GM12873 (cell line): ENCODE measurements at regions not wholly inside any gene's neighbourhood (a gene's known extent, or its start where the extent isn't known, plus 50 kb on each side); places are given as distances from the start of the nearest gene placed in this dataset.

ENCODE experiments used
- TF ChIP-seq, protein P1 (sequence below): IDR thresholded peaks from 2 replicates; pipeline ENCODE4 v1.5.1; 2012; ENCODE audit warnings: low read depth, mild to moderate bottlenecking, moderate library complexity, low read length, control low read depth; ENCODE audit not compliant: insufficient read depth; ENCODE audit errors: missing control alignments

DNA sequence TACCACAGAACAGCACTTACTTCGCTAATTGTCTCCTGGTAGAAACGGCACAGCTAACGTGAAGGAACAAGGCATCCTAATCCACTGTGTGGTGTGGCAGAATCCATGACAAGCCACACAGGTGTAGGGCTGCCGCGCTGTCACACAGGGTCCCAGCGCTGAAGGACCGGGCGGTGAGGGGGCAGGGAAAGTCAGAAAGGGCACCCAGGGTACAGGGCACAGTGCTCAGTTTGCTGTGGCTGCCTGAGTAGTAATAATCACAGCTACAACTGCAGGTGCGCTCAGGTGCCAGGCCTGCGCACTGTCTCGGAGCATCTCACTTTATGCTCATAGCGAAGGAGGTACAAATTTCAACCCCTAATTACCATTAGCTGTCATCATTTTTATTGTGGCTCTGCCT lies 55.2 kb upstream of the CAB39 start:
- TF ChIP-seq, protein P1, sequence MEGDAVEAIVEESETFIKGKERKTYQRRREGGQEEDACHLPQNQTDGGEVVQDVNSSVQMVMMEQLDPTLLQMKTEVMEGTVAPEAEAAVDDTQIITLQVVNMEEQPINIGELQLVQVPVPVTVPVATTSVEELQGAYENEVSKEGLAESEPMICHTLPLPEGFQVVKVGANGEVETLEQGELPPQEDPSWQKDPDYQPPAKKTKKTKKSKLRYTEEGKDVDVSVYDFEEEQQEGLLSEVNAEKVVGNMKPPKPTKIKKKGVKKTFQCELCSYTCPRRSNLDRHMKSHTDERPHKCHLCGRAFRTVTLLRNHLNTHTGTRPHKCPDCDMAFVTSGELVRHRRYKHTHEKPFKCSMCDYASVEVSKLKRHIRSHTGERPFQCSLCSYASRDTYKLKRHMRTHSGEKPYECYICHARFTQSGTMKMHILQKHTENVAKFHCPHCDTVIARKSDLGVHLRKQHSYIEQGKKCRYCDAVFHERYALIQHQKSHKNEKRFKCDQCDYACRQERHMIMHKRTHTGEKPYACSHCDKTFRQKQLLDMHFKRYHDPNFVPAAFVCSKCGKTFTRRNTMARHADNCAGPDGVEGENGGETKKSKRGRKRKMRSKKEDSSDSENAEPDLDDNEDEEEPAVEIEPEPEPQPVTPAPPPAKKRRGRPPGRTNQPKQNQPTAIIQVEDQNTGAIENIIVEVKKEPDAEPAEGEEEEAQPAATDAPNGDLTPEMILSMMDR: no peak

DNA sequence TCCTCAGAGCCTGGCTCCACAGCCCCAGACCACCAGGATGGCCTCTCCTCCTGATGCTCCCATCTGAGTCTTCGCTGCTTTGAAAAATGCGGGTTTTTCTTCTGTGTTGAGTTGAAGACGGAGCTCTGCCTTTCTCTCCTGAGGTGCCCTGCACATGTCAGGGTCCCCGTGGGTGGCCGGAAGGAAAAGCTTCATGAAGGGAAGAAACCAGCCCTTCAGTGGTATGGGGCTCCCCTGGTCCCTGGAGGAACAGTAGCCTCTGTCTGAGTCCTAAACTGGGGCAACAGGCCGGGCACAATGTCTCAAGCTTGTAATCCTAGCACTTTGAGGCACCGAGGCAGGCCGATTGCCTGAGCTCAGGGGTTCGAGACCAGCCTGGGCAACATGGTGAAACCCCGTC lies 54.7 kb upstream of the CAB39 start:
- TF ChIP-seq, protein P1: no peak

DNA sequence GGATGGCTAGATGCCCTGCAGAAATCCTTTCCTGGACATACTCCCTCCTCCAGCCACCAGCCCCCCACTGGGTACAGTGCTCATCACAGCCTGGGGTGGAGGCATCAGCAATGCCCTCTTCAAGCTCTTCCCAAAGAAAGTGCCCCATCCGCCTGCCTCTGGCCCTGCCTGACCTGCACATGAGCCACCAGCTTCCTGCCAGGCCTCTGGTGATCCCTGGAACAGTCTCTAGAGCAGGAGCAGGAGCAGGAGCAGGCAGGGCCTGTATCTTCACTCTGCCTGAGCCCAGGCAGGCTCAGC lies 54.1 kb upstream of the CAB39 start:
- TF ChIP-seq, protein P1: no peak

DNA sequence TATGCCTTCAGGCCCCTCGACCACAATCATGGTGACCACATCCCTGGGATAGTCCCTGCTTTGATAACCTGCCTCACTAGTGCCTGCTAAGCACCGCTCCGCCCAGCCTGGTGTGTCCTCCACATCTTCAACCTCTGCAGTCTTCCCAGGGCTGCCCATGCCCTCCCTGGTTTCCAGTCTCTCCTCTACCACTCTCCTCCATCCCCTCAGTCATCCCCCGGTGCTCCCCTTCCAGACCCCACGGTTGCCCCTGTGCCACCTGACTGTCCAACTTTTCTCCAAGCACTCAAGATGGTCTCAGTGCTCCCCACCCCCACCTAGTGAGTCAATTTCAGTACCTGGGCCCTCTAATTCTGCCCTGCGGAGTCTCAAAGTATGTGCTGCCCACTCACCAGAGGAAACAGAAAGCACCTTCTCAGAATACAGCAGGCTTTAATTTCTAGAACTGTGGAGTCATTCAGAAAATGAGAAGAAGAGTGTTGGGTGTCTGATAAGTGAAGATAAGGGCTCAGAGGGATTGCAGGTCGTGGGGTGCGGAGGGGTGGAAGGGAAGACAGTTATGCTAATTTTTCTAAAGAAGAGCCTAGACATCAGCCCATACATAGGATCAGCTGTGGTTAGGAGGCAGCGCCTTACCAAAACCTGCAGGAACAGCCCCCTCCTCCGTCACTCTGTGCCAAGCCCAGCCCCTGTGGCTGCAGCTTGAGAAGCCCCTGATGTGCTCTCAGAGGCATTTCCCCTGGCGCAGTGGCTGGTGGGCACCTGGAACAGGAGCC lies 53.6 kb upstream of the CAB39 start:
- TF ChIP-seq, protein P1: no peak

DNA sequence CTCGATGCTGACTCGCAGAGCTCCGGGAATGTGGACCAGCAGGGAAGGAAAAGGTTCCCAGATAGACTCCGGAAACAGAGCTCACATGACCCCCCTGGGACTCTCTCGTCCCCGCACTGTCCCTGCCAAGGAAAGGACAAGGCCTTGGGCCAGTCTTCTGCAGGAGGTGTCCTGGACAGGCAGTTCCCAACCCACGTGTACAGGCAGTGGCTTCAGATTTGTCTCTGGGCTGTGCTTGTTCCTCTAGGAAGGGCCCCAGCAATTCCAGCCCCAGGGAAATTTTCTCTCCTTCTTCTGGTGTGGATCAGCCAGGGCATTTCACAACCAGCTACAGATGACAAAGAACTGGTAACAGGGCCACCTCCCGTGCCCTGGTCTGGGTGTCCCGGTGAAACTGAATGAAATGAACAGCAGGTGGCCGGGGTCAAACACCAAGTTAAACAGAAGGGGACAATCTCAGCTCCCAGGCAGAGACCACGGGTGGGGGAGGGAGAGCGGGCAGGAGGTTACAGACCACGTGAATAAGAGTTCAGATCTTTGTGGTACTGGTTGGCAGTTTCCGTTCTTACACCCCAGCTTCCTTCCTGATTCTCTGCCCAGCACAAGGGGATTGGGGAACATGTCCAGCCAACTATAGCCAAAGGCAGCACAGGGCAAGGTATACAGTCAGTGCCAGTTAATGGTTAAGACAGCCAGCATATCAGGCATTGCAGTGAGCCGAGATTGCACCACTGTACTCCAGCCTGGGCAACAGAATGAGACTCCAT lies 52.2 kb upstream of the CAB39 start:
- TF ChIP-seq, protein P1: peak; percentile 12

DNA sequence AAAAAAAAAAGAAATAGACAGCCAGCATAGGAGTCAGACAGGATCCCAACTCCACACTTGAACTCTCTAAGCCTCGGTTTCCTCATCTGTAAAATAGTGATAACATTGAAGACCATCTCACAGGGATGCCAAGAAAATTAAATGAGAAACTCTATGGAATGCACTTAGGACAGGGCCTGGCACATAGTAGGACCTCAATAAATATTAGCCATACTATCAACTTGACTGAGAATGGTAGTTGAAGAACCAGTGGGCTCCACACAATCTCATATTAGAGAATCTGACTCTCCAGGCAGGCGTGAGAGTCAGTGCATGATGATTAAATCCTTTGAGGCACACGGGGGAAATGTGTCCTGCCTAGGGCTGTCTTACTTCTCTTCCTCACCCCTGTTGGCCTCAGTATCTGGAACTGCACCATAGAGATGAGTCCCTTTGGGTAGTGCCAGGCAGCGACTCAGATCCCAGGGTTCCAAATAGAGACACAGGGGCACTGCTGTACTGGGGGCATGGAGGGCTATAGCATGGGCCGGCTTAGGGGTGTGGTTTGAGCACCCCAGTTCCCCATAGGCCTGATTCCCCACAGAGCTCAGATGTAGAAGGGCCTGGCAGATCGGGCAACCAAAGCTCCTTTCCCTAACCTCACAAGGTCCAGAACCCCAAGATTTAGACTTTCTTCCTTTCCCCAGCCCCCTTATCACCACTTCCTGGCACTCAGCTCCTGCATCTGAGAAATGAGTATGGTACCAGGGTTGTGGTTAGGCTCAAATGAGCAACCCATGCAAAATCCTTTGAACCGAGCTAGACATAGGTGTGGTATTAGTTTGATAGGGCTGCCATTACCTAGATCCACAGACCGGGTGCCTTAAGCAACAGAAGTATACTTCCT lies 51.3 kb upstream of the CAB39 start:
- TF ChIP-seq, protein P1: no peak
